HG03159 (cell line): ENCODE measurements at regions not wholly inside any gene's neighbourhood (a gene's known extent, or its start where the extent isn't known, plus 50 kb on each side); places are given as distances from the start of the nearest gene placed in this dataset.

Experiments used
- ATAC-seq: cut with Tn5 transposase; IDR thresholded peaks from one replicate; pipeline ENCODE4 v1.9.1; 2021; ENCODE audit warnings: mild to moderate bottlenecking, moderate library complexity; ENCODE audit not compliant: unreplicated experiment

GRCh38 chr19:29395111-29395733, 130.6 kb upstream of the VSTM2B start:
- ATAC-seq: no peak

- no peak for ATAC-seq
Measured at GRCh38 chr19:29395734-29396414, 129.9 kb upstream of the VSTM2B start.

GRCh38 chr19:29396925-29397324, 128.9 kb upstream of the VSTM2B start:
- no peak for ATAC-seq

GRCh38 chr19:29397748-29398147, 128.0 kb upstream of the VSTM2B start:
- no peak for ATAC-seq

DNA sequence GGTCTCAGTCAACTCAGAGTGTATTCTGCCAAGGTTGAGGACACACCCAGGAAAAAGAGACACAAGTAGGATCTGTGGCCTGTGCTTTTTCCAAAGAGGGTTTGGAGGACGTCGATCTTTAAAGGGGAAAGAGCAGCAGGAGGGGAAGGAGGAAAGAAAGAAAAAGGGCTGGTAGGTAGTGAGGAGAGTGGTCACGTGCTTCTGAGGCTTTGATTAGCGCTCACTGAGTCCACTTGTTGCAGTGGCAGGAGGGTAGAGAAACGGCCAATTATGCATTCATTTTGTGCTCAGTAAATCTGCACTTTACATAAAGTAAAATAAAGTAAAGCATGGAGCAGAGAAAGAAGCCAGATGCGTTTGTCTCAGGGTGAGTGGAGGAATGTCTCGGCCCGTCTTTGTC, 126.0 kb upstream of the VSTM2B start:
- no peak for ATAC-seq

- no peak for ATAC-seq
Measured at GRCh38 chr19:29400917-29401711, 124.7 kb upstream of the VSTM2B start.

- no peak for ATAC-seq
Measured at GRCh38 chr19:29401712-29402421, 123.9 kb upstream of the VSTM2B start.

GRCh38 chr19:29402563-29402962, 123.2 kb upstream of the VSTM2B start:
- ATAC-seq: no peak

DNA sequence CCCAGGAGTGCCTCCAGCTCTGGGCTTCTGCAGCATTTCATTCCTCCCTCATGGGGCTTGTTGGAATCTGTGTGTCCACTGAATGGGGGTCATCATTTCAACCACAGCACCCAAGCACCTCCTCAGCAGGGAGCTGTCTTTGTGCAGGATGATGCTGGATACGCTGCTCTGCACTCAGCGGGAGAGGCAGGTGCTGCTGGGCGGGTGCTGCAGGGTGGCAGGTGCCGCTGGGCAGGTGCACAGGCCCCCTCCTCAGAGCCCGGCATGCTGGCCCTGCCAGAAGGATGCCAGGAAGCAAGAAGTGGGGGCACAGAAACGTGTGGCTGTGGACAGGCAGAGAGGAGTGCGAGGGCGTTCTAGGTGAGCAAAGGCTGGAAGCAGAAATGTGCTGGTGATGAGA, 121.8 kb upstream of the VSTM2B start:
- ATAC-seq: no peak

- ATAC-seq: no peak
Measured at GRCh38 chr19:29404951-29405727, 120.7 kb upstream of the VSTM2B start.

DNA sequence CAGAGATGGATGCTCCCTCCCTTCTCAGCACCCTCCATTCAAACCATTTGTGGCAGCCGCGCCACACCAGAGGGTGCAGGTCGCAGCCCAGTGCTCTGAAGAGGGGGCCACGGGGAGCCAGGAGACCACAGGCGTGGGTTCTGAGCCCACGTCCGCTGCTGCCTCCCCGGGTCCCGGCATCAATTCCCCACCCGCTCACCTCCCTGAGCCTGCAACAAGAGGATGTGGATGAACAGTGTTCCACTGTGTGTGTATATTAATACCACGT, 120.1 kb upstream of the VSTM2B start:
- ATAC-seq: no peak

- ATAC-seq: no peak
Measured at GRCh38 chr19:29409076-29409862, 116.5 kb upstream of the VSTM2B start.

DNA sequence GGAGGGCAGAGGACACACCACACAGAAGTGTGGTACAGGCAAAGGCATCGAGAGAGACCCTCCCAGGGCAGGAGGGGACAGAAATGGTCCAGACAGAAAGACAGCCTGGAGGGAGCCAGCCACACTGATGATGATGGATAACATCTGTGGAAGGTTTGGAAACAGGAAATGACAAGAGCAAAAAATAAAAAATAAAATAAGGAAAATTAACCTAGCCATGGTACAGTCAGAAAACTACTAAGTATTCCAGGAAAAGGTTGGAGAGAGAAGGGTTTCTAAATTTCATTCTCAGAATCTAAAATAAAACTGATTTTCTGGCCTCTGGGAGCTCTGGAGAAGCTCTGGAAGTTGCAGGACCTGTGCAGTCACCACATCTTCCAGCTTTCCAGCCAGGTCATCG, 115.2 kb upstream of the VSTM2B start:
- no peak for ATAC-seq

GRCh38 chr19:29411113-29411581, 114.6 kb upstream of the VSTM2B start:
- no peak for ATAC-seq

GRCh38 chr19:29413435-29413834, 112.4 kb upstream of the VSTM2B start:
- ATAC-seq: no peak

GRCh38 chr19:29415507-29415906, 110.3 kb upstream of the VSTM2B start:
- ATAC-seq: no peak

GRCh38 chr19:29417048-29417447, 108.7 kb upstream of the VSTM2B start:
- no peak for ATAC-seq

- no peak for ATAC-seq
Measured at GRCh38 chr19:29418201-29418600, 107.6 kb upstream of the VSTM2B start.

- ATAC-seq: no peak
Measured at GRCh38 chr19:29420065-29420464, 105.7 kb upstream of the VSTM2B start.
